MM.1S (cell line): ENCODE measurements at regions not wholly inside any gene's neighbourhood (a gene's known extent, or its start where the extent isn't known, plus 50 kb on each side); places are given as distances from the start of the nearest gene placed in this dataset.

Source experiments
- EZH2 ChIP-seq: fragments of 300-600 bp; sonication (generic); optimal IDR thresholded peaks from 2 replicates; pipeline ENCODE3; 2017; ENCODE audit warnings: low read depth, mild to moderate bottlenecking, antibody characterized with exemption, low read length, mixed read lengths
- EZH2phosphoT487 ChIP-seq: fragments of 300-600 bp; sonication (generic); IDR thresholded peaks from 2 replicates; pipeline ENCODE4 v1.6.1; 2018; ENCODE audit warnings: antibody characterized with exemption, low read length
- TF ChIP-seq, protein P1 (sequence below): fragments of 300-600 bp; sonication (generic); IDR thresholded peaks from 2 replicates; pipeline ENCODE4 v1.5.1; 2016; ENCODE audit warnings: antibody characterized with exemption, low read length, mixed read lengths

DNA sequence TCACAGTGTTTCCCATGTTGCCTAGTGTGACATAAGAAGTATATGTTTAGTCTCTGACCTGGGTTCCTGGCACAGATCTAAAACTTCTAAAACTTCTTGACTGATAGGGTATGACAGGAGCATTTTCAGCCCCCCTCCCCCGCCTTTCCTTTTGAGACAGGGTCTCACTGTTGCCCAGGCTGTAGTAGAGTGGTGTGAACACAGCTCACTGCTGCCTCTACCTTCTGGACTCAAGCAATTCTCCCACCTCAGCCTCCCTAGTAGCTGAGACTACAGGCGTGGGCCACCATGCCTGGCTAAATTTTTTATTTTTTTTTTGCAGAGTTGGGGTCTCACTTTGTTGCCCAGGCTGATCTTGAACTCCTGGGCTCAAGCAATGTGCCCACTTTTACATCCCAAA, 421.1 kb upstream of the RGS6 start:
- TF ChIP-seq, protein P1, sequence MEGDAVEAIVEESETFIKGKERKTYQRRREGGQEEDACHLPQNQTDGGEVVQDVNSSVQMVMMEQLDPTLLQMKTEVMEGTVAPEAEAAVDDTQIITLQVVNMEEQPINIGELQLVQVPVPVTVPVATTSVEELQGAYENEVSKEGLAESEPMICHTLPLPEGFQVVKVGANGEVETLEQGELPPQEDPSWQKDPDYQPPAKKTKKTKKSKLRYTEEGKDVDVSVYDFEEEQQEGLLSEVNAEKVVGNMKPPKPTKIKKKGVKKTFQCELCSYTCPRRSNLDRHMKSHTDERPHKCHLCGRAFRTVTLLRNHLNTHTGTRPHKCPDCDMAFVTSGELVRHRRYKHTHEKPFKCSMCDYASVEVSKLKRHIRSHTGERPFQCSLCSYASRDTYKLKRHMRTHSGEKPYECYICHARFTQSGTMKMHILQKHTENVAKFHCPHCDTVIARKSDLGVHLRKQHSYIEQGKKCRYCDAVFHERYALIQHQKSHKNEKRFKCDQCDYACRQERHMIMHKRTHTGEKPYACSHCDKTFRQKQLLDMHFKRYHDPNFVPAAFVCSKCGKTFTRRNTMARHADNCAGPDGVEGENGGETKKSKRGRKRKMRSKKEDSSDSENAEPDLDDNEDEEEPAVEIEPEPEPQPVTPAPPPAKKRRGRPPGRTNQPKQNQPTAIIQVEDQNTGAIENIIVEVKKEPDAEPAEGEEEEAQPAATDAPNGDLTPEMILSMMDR = no peak
- no peak for TF ChIP-seq EZH2
- TF ChIP-seq EZH2phosphoT487 = no peak
